ENCODE measurements at regions not wholly inside any gene's neighbourhood (a gene's known extent, or its start where the extent isn't known, plus 50 kb on each side); places are given as distances from the start of the nearest gene placed in this dataset.

GRCh38 chr6:170111816-170112582 is 178.9 kb downstream of the DLL1 start:
- DNase-seq: peak in 1 of 10 donors; percentile 2
- peaks cover 0 to 2% (median 0%) of the 10 kb centered on the region in 9 donors for H3K9me3 Mint-ChIP-seq
- H3K4me1 Mint-ChIP-seq: peaks cover 0 to 2% (median under 1%) of the 10 kb centered on the region in 4 donors
- POLR2A ChIA-PET: interaction anchor here (0.8 kb wide), 1 partner anchor 9 kb away, joined by 3 read pairs; no protein-coding TSS in a partner anchor
- no peak overlapping the region for H3K4me3 Mint-ChIP-seq
- H3K27me3 Mint-ChIP-seq: peaks cover 0 to 4% (median 0%) of the 10 kb centered on the region in 5 donors
- peak overlapping the region in 1 of 10 donors; percentile 19 for H3K27ac Mint-ChIP-seq
- H3K36me3 Mint-ChIP-seq: no peaks in the 10 kb centered on the region
- ATAC-seq: no peak

DNA sequence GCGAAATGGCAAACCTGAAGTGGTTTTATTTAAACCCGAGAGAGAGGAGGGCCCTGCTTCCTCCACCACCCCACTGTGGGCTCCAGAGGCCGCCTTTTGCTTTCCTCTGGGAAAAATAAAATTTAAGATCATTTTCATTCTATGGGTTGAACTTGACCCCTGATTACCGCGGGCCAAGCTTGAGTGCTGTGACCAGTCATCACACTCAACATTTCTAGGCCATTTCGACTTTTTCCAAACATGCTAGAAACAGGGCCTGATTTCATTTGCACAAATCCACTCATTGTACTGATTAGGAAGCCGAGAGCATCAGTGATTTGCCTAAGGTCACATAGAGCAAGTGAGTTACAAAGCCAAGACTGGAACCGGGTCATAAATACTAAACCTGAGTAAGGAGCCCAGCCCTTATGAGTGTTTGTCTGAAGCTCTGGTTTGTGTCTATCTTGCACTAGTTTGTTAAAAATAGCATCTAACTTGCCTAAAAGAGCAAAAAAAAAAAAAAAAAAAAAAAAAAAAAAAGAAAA is 179.7 kb downstream of the DLL1 start:
- no peak overlapping the region for H3K4me3 Mint-ChIP-seq
- peak in 1 of 10 donors; percentile 3 for DNase-seq
- H3K27me3 Mint-ChIP-seq: peaks cover 0 to 4% (median 0%) of the 10 kb centered on the region in 5 donors
- no peak for ATAC-seq
- H3K9me3 Mint-ChIP-seq: peaks cover 0 to 2% (median 0%) of the 10 kb centered on the region in 9 donors
- H3K27ac Mint-ChIP-seq: no peak overlapping the region
- POLR2A ChIA-PET: interaction anchor here (0.7 kb wide), 1 partner anchor 34 kb away, joined by 4 read pairs; no protein-coding TSS in a partner anchor
- H3K4me1 Mint-ChIP-seq: peaks cover 0 to 2% (median 0%) of the 10 kb centered on the region in 4 donors
- H3K36me3 Mint-ChIP-seq: peaks cover 0 to 2% (median 0%) of the 10 kb centered on the region in 3 donors

DNA sequence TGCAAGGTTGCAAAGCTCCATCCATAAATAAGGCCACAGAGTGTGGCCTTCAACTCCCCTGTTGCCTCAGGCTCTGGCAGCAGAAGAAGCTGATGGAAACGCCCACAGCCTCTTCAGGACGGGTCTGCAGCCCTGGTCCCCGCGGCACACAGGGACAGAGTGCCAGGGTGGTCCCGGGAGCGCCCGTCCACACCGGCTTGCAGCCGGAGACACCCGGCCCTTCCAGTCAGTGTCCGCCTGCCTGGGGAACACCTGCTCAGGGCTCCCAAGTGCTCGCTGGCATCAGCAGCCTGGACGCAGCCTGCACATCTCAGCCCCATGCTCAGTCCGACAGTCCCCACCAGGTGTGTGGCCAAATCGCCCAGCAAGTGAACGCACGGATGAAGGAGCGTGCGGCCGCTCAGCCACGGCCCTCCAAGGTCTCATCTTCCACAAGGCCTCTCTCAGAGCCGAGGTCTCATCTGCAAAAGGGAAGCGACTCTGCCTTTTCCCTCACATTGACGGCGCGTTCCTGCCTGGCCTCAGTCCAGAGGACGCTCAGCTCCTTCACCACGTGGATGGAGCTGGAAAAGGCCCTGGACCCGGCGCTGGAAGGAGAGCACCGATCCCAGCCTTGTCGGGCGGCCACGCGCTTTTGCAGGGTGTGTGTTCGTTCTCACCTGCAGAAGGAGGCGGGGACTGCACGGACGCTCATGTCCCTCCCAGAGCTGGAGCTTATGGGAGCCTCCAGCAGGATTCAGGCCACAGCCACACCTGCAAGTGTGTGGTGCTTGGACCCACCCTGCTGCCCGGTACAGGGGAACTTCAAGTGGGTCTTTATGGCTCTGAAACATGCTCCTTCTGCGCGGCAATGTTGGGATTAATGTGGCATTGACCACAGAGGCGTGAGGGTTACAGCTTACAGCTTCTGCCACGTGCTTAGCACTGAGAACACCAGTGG is 180.4 kb downstream of the DLL1 start:
- Mint-ChIP-seq H3K4me1 (peaks cover 0 to 2% (median 0%) of the 10 kb centered on the region in 4 donors), H3K4me3 (no peak overlapping the region), H3K27ac (no peak overlapping the region), H3K9me3 (peaks cover 0 to 5% (median 0%) of the 10 kb centered on the region in 9 donors), H3K27me3 (peaks cover 0 to 4% (median 0%) of the 10 kb centered on the region in 5 donors), H3K36me3 (peaks cover 0 to 2% (median 0%) of the 10 kb centered on the region in 3 donors)
- POLR2A ChIA-PET: interaction anchor here (0.7 kb wide), 1 partner anchor 35 kb away, joined by 4 read pairs; no protein-coding TSS in a partner anchor
- ATAC-seq (no peak), DNase-seq (peak in 2 of 10 donors; percentile 7 to 50)

DNA sequence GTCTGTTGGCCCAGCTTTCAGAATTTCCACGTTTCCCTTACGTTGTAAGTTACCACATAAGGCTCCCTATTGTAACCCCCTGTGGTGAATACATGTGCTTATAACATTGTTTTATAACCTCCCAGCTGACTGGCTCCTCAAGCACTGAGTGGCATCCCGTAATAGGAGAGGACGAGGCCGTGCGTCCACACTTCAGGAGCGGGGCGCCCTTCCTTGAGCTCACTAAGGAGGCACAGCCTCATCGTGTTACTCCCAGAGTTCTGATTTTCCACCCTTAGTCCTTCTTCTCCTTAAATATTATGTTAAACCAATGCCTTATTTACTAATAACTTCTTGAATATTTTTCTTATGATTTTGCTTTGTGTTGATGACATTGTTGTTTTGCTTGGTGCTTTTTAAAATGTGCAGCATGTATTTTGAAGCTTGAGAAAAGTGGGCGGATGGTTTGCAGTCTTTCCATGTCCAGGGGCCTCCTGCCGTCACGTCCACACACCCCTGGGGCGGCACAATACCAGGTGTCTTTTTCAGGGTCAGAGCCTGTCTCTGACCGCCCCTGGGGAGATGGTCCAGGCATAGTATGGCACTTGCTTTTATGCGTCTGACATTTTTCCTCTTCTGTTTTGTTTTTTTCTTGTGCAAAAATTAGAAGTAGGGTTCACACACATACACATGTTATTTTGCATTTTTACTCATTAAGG is 181.8 kb downstream of the DLL1 start:
- H3K4me1 Mint-ChIP-seq: peaks cover 0 to 1% (median 0%) of the 10 kb centered on the region in 4 donors
- peak overlapping the region in 1 of 10 donors; percentile 40 for H3K27ac Mint-ChIP-seq
- POLR2A ChIA-PET: no interaction called here
- H3K9me3 Mint-ChIP-seq: peaks cover 0 to 5% (median 0%) of the 10 kb centered on the region in 9 donors
- H3K36me3 Mint-ChIP-seq: peaks cover 0 to 4% (median 0%) of the 10 kb centered on the region in 3 donors
- H3K4me3 Mint-ChIP-seq: no peak overlapping the region
- ATAC-seq (no peak), DNase-seq (no peak)
- H3K27me3 Mint-ChIP-seq: peaks cover 0 to 4% (median 0%) of the 10 kb centered on the region in 5 donors

GRCh38 chr6:170108456-170108855 is 182.4 kb downstream of the DLL1 start:
- peak overlapping the region in 1 of 10 donors; percentile 79 for H3K27ac Mint-ChIP-seq

DNA sequence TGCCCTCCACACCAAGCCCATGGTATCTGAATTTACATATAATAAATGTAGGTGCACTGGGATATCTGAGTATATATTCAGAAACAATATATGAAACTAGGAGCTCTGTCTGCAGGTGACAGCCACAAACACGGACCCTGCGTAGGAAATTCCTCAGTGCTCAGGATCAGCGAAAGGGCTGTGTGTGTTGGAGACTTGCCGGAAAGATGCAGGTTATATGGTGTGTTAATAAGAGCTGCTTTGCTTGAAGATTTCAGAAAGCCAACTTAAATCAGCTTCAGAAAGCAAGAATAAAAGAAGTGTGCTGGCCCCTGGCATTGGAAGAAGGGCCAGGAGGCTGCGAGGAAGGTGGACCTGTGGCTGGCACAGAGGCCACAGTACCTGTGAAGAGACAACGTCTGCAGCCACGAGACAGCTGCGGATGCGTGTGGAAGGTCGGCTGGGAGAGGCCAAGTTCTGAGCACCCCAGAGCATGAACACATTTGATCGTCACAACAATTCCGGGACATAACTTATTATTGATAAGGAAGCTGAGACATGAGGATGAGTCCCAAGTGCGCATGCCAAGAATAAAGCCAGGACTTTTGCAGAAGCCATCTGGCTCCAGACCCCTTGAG is 183.2 kb downstream of the DLL1 start:
- H3K9me3 Mint-ChIP-seq: peaks cover 0 to 5% (median 0%) of the 10 kb centered on the region in 9 donors
- peaks cover 0 to 6% (median 4%) of the 10 kb centered on the region in 4 donors for H3K4me1 Mint-ChIP-seq
- peaks cover 0 to 4% (median 0%) of the 10 kb centered on the region in 5 donors for H3K27me3 Mint-ChIP-seq
- DNase-seq (peak in 2 of 10 donors; percentile 3 to 32), ATAC-seq (no peak)
- H3K36me3 Mint-ChIP-seq: peaks cover 0 to 4% (median 0%) of the 10 kb centered on the region in 3 donors
- peak overlapping the region in 2 of 10 donors; percentile 60 to 73 for H3K27ac Mint-ChIP-seq
- H3K4me3 Mint-ChIP-seq: no peak overlapping the region
- POLR2A ChIA-PET: no interaction called here

More at GRCh38 chr6:170108456-170108855, 182.4 kb downstream of the DLL1 start:
- no peak overlapping the region for H3K4me3 Mint-ChIP-seq
- ATAC-seq (no peak), DNase-seq (peak in 2 of 10 donors; percentile 11 to 50)
- H3K27me3 Mint-ChIP-seq: peaks cover 0 to 4% (median 0%) of the 10 kb centered on the region in 5 donors
- POLR2A ChIA-PET: no interaction called here
- H3K9me3 Mint-ChIP-seq: peaks cover 0 to 5% (median 0%) of the 10 kb centered on the region in 9 donors
- peaks cover 0 to 1% (median under 1%) of the 10 kb centered on the region in 4 donors for H3K4me1 Mint-ChIP-seq
- peaks cover 0 to 4% (median 0%) of the 10 kb centered on the region in 3 donors for H3K36me3 Mint-ChIP-seq

DNA sequence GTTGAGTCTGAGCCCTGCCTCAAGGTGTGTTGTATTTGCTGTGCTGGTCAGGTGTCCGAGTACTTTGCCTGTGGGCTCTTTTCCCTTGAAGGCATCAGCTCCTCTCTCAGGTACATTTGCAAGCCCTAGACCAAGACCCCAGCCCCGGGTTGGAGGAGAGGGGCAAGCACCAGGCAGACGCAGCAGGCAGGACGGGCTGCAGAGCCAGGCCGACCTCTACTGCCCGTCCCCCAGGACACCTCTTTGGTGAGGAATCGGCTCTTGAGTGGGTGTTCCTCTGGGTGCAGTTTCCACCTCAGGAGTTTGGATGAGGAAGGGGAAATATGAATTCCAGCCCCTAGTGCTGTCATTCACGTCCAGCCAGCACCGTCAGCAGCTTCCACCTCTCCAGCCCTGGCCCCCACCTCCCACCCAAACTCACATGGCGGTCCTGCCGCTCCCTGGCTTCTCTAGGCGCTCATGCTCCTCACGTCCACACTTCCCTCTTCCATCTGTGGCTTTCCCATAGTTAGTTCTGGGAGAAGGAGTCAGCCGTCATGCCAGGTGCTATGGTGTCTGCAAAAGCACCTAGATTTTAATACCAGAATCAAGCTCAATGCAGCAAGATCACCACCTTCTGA is 183.9 kb downstream of the DLL1 start:
- POLR2A ChIA-PET: no interaction called here
- Mint-ChIP-seq H3K4me3 (no peak overlapping the region), H3K27ac (peak overlapping the region in 1 of 10 donors; percentile 60), H3K27me3 (peaks cover 0 to 4% (median 0%) of the 10 kb centered on the region in 5 donors), H3K9me3 (peaks cover 0 to 5% (median 0%) of the 10 kb centered on the region in 9 donors), H3K4me1 (peaks cover 0 to 6% (median 4%) of the 10 kb centered on the region in 4 donors), H3K36me3 (peaks cover 0 to 4% (median 0%) of the 10 kb centered on the region in 3 donors)
- ATAC-seq (no peak), DNase-seq (peak in 2 of 10 donors; percentile 10 to 40)

DNA sequence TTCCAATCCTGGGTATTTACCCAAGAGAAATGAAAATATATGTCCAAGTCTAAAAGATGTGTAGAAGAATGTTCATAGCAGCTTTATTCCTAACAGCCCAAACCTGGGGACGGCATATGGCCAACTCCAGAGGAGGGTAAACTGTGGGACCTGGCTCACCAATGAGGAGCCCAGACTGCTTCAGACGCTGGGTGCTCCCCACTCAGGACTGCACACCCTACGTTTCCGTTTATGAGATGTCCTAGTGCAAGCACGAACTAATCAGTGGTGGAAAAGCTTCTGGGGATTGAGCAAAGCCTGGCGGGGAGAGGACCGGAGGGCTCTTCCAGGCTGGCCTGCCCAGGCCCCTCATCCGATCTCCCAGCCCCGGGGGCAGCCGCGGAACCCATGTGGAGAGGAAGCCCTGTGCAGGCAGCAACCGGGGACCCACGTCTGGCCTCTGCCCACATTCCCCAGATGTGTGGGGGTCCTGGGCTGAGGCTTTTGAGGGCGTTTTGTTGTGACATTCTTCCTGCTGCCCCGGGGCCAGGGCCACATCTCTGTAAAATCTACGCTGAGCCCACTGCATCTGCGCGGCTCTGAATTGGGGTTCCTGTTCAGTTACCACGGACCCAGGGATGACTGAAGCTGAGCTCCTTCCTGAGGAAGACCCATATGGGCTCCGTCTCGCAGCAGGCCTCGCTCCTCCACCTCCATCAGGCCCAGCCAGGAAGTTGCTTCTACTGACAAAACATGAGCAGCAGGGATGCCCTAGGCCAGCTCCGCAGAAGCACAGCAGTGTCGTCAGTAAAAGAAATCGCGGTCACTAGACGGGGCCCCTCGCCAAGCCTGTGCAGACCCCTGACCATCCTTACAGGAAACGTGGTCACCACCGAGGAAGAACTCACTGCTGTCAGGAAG is 188.0 kb downstream of the DLL1 start:
- peaks cover 0 to 13% (median 3%) of the 10 kb centered on the region in 5 donors for H3K27me3 Mint-ChIP-seq
- H3K36me3 Mint-ChIP-seq: peaks cover 0 to 5% (median 4%) of the 10 kb centered on the region in 3 donors
- peaks cover 0 to 10% (median 5%) of the 10 kb centered on the region in 9 donors for H3K9me3 Mint-ChIP-seq
- H3K4me3 Mint-ChIP-seq: peak overlapping the region in 4 of 10 donors; percentile 18 to 55 (median 39)
- DNase-seq: peak in 3 of 10 donors; percentile 19 to 53 (median 45)
- ATAC-seq: peak; percentile 70 to 94
- peaks cover 0 to 7% (median 5%) of the 10 kb centered on the region in 4 donors for H3K4me1 Mint-ChIP-seq
- H3K27ac Mint-ChIP-seq: peak overlapping the region; percentile 19 to 94 (median 67)
- POLR2A ChIA-PET: interaction anchor here (1.3 to 4.2 kb wide), 2 partner anchors 9 to 14 kb away, joined by 3 to 19 read pairs; no protein-coding TSS in a partner anchor

- DNase-seq (peak in 1 of 10 donors; percentile 0), ATAC-seq (no peak)
- Mint-ChIP-seq H3K4me1 (peaks cover 0 to 7% (median 5%) of the 10 kb centered on the region in 4 donors), H3K4me3 (no peak overlapping the region), H3K9me3 (peaks cover 0 to 10% (median 4%) of the 10 kb centered on the region in 9 donors), H3K27ac (peak overlapping the region in 1 of 10 donors; percentile 20), H3K36me3 (peaks cover 0 to 5% (median 4%) of the 10 kb centered on the region in 3 donors), H3K27me3 (peaks cover 0 to 15% (median 3%) of the 10 kb centered on the region in 5 donors)
- POLR2A ChIA-PET: interaction anchor here (4.2 kb wide), 1 partner anchor 13 kb away, joined by 19 read pairs; no protein-coding TSS in a partner anchor
These were observed 188.8 kb downstream of the DLL1 start for GRCh38 chr6:170102038-170102437.

Measured in naive thymus-derived CD8-positive, alpha-beta T cell (primary cell).